Smooth muscle cell (in vitro differentiated cells): ENCODE measurements at regions not wholly inside any gene's neighbourhood (a gene's known extent, or its start where the extent isn't known, plus 50 kb on each side); places are given as distances from the start of the nearest gene placed in this dataset.

Experiments used
- DNase-seq: peaks from one replicate; lab custom pipeline; 2025; ENCODE audit not compliant: unreplicated experiment; lab: John Stamatoyannopoulos, UW
- H2AFZ ChIP-seq: fragments of 200-600 bp; sonication (generic); 2 replicates; pipeline ENCODE4 v1.6.0; 2016; ENCODE audit warnings: antibody characterized with exemption, low read depth, mild to moderate bottlenecking
- H3F3A ChIP-seq: fragments of 200-600 bp; sonication (generic); 2 replicates; pipeline ENCODE4 v1.6.0; 2017; ENCODE audit warnings: antibody characterized with exemption, low read depth
- H3K27ac ChIP-seq: fragments of 200-600 bp; sonication (generic); 2 replicates; pipeline ENCODE4 v1.5.1; 2016; ENCODE audit warnings: low read depth, mild to moderate bottlenecking
- H3K27me3 ChIP-seq: fragments of 200-600 bp; sonication (generic); 2 replicates; pipeline ENCODE4 v1.6.1; 2016; ENCODE audit warnings: low read depth, mild to moderate bottlenecking
- H3K36me3 ChIP-seq: fragments of 200-600 bp; sonication (generic); 2 replicates; pipeline ENCODE4 v1.5.1; 2016; ENCODE audit warnings: low read depth
- H3K4me1 ChIP-seq: fragments of 200-600 bp; sonication (generic); 2 replicates; pipeline ENCODE4 v1.5.1; 2016; ENCODE audit warnings: low read depth
- H3K4me2 ChIP-seq: fragments of 200-600 bp; sonication (generic); 2 replicates; pipeline ENCODE4 v1.6.0; 2016; ENCODE audit warnings: mild to moderate bottlenecking
- H3K4me3 ChIP-seq: fragments of 200-600 bp; sonication (generic); 2 replicates; pipeline ENCODE4 v1.5.1; 2016; ENCODE audit warnings: mild to moderate bottlenecking
- H3K79me2 ChIP-seq: fragments of 200-600 bp; sonication (generic); 2 replicates; pipeline ENCODE4 v1.6.0; 2016; ENCODE audit warnings: low read depth, mild to moderate bottlenecking
- H3K9ac ChIP-seq: fragments of 200-600 bp; sonication (generic); 2 replicates; pipeline ENCODE4 v1.6.0; 2016; ENCODE audit warnings: low read depth
- H3K9me3 ChIP-seq: fragments of 200-600 bp; sonication (generic); replicated peaks from 2 replicates; pipeline ENCODE4 v1.5.1; 2016; ENCODE audit warnings: low read depth
- H4K20me1 ChIP-seq: fragments of 200-600 bp; sonication (generic); 2 replicates; pipeline ENCODE4 v1.6.0; 2016; ENCODE audit warnings: low read depth
- WGBS: methylation state at CpG from one replicate; pipeline ENCODE4 v1.1.7; 2016; ENCODE audit warnings: low lambda C conversion rate; 5-methylcytosine and 5-hydroxymethylcytosine counted together
- TF ChIP-seq, protein P1 (sequence below): fragments of 200-600 bp; sonication (generic); IDR thresholded peaks from 2 replicates; pipeline ENCODE4 v1.5.1; 2017; ENCODE audit warnings: borderline replicate concordance, mild to moderate bottlenecking, antibody characterized with exemption; ENCODE audit not compliant: insufficient read depth, poor library complexity, severe bottlenecking

GRCh38 chr3:88936831-88937230 is 170.6 kb upstream of the EPHA3 start:
- WGBS = 80% methylated on average over 3 of the region's 3 CpGs
- Histone ChIP-seq H3K27ac (no peak overlapping the region), H3K4me2 (no peak overlapping the region), H2AFZ (no peak overlapping the region), H3K9me3 (no peaks in the 10 kb centered on the region), H3K79me2 (no peaks in the 10 kb centered on the region), H3K36me3 (no peaks in the 10 kb centered on the region), H3F3A (no peaks in the 10 kb centered on the region), H3K4me1 (no peaks in the 10 kb centered on the region), H3K27me3 (no peaks in the 10 kb centered on the region), H4K20me1 (no peaks in the 10 kb centered on the region), H3K4me3 (no peak overlapping the region), H3K9ac (no peak overlapping the region)
- TF ChIP-seq, protein P1, sequence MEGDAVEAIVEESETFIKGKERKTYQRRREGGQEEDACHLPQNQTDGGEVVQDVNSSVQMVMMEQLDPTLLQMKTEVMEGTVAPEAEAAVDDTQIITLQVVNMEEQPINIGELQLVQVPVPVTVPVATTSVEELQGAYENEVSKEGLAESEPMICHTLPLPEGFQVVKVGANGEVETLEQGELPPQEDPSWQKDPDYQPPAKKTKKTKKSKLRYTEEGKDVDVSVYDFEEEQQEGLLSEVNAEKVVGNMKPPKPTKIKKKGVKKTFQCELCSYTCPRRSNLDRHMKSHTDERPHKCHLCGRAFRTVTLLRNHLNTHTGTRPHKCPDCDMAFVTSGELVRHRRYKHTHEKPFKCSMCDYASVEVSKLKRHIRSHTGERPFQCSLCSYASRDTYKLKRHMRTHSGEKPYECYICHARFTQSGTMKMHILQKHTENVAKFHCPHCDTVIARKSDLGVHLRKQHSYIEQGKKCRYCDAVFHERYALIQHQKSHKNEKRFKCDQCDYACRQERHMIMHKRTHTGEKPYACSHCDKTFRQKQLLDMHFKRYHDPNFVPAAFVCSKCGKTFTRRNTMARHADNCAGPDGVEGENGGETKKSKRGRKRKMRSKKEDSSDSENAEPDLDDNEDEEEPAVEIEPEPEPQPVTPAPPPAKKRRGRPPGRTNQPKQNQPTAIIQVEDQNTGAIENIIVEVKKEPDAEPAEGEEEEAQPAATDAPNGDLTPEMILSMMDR = no peak
- DNase-seq = no peak

- no peaks in the 10 kb centered on the region for H4K20me1 ChIP-seq
- H3K27me3 ChIP-seq = no peaks in the 10 kb centered on the region
- H3F3A ChIP-seq = no peaks in the 10 kb centered on the region
- no peak for DNase-seq
- H3K4me3 ChIP-seq = no peak overlapping the region
- H3K9me3 ChIP-seq = no peaks in the 10 kb centered on the region
- no peaks in the 10 kb centered on the region for H3K4me1 ChIP-seq
- H3K36me3 ChIP-seq = no peaks in the 10 kb centered on the region
- no peak overlapping the region for H2AFZ ChIP-seq
- H3K4me2 ChIP-seq = no peak overlapping the region
- no peak overlapping the region for H3K9ac ChIP-seq
- TF ChIP-seq, protein P1 = no peak
- 89% methylated on average over 2 of the region's 2 CpGs for WGBS
- H3K27ac ChIP-seq = no peak overlapping the region
- H3K79me2 ChIP-seq = no peaks in the 10 kb centered on the region
Measured at GRCh38 chr3:88940296-88940695, 167.1 kb upstream of the EPHA3 start.

GRCh38 chr3:88947013-88947412 is 160.4 kb upstream of the EPHA3 start:
- no peak overlapping the region for H3K4me3 ChIP-seq
- WGBS = 88% methylated on average over 2 of the region's 2 CpGs
- no peak overlapping the region for H3K27ac ChIP-seq
- no peaks in the 10 kb centered on the region for H3F3A ChIP-seq
- no peaks in the 10 kb centered on the region for H3K36me3 ChIP-seq
- no peak overlapping the region for H2AFZ ChIP-seq
- H3K79me2 ChIP-seq = no peaks in the 10 kb centered on the region
- H3K4me2 ChIP-seq = no peak overlapping the region
- H3K4me1 ChIP-seq = peaks cover 6% of the 10 kb centered on the region
- H3K9ac ChIP-seq = no peak overlapping the region
- H3K27me3 ChIP-seq = no peaks in the 10 kb centered on the region
- H4K20me1 ChIP-seq = no peaks in the 10 kb centered on the region
- TF ChIP-seq, protein P1 = no peak
- DNase-seq = no peak
- H3K9me3 ChIP-seq = no peaks in the 10 kb centered on the region

DNA sequence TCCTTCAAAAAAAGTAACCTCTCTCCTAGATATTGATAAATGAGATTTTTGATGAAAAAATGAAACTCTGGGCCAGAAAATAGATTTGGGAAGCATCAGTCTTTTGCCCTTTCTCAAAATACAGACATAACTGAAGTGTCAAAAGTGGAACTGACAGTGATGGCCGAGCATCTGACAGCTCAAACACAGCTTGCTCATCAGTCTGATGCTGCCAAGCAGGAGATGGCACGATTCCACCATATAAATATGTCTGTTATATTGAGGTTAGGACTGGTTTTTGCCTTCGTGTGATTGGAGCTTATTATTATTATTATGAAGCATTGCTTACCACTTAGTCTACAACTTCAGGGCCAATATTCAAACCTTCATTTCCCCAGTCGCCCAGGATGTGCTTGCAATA is 152.6 kb upstream of the EPHA3 start:
- WGBS = 91% methylated on average over 4 of the region's 4 CpGs

More for the DNA sequence above, 152.6 kb upstream of the EPHA3 start:
- Histone ChIP-seq H3K27ac (no peak overlapping the region), H3F3A (no peaks in the 10 kb centered on the region), H4K20me1 (no peaks in the 10 kb centered on the region), H3K27me3 (no peaks in the 10 kb centered on the region), H3K4me1 (no peaks in the 10 kb centered on the region), H2AFZ (no peak overlapping the region), H3K79me2 (no peaks in the 10 kb centered on the region), H3K9me3 (no peaks in the 10 kb centered on the region), H3K4me3 (no peak overlapping the region), H3K9ac (no peak overlapping the region), H3K36me3 (no peaks in the 10 kb centered on the region), H3K4me2 (no peak overlapping the region)
- TF ChIP-seq, protein P1 = no peak
- no peak for DNase-seq
